ENCODE measurements at regions not wholly inside any gene's neighbourhood (a gene's known extent, or its start where the extent isn't known, plus 50 kb on each side); places are given as distances from the start of the nearest gene placed in this dataset.

DNA sequence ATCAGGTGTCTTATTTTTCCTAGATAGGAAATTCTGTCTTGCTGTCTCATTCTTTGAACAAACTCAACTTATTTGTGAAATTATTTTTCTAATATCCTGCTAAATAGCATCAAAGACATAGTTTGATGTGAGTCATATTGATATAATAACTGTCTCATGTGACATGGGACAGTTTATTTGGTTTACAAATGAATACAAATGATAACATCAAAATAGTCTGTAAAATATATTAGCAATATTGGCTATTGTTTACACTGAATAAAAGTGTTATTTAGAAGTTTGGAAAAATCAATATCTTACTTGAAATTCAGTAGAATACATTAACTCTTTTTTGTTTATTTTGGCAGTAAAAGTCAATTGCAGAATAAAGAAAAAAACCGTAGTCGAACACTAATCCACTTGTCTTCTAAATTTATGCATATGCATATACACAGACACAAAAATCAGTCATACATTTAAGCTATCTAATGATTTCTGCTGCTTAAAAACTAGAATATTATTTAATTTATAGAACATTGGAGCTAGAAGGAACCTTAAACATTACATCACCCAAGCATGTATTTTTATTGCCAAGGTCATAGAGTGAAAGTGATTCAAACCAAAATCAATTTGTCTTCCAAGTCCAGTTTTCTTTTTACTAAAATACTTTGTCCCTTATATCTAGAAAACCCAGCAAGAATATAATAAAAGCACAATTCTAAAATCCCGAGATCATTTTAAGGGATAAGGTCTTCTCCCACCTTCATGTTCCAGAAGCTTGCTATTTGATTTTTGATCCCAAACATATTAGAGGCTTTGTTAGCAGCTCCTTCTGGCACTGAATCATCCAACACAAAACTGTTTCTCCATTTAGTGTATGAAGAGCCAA is 776.5 kb upstream of the SLITRK1 start:
- no peak for DNase-seq (ENCODE audit: low read depth in 2 of 2)

DNA sequence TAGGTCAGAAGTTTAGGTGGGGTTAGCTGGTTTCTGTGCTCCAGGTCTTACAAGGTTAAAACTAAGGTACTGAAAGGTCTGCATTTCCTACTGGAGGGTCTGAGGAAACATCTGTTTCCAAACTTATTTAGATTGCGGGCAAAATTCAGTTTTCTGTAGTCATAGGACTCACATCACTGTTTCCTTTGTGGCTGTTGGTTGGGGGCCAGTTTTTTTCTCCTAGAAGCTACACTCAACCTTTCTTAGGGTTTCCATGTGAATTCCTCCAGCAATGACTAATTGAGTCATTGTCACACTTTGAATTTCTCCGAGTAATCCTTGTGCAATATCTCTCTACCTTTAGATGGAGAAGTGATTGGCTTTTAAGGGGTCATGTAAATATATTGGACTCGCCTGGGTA is 773.4 kb upstream of the SLITRK1 start:
- DNase-seq (ENCODE audit: low read depth in 2 of 2), result no peak

DNA sequence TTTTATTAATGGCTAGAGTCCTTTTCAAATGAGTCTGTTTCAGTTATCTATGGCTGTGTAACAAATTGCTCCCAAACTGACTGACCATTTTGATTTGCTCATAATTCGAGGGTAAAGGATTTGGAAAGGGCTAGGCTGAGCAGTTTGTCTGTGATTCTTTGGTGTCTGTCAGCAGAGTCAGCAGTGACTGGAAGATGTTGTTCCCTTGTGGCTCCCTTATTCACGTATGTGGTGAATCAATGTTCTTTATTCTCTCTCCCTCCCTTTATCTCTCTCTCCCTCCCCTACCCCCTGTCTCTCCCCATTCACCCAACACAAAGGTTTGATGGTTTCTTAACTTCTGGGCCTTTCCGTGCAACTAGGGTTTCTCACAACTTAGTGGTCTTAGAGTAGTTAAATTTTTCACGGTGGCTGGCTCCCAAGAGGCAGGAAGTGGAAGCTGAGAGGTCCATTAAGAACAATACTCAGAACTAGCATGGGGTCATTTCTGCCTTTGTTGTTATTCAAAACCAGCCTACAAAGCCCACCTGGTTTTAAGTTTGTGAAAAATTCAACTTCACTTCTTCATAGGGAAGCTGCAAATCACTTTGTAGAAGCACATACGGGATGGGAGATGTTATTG is 772.5 kb upstream of the SLITRK1 start:
- DNase-seq (ENCODE audit: low read depth in 2 of 2), result no peak

DNA sequence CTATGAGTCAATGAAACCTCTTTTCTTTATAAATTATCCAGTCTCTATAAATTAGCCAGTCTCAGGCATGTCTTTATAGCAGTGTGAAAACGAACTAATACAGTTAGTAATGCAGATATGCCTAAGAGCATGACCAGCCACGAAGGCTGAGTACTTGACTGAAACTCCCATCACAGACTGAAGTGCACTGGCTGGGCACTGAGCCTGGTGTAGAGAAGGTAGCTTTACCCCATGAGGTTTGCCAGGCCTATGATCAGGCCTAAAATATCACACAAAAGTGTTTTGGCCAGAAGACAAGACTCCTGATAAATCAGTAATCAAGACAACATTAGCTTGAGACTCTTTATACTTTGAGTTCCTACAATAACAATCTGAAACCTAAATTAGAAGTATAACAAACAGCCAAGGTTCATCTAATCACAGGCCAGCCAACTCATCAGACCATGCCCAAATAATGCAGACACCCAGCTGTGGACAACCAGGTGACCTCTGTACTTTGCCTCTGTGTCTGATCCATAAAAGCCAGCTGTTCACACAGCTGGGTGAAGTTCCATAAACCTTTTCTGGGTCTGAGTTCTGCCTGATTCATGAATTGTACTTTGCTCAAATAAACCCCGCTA is 771.8 kb upstream of the SLITRK1 start:
- no peak for DNase-seq (ENCODE audit: low read depth in 2 of 2)

DNA sequence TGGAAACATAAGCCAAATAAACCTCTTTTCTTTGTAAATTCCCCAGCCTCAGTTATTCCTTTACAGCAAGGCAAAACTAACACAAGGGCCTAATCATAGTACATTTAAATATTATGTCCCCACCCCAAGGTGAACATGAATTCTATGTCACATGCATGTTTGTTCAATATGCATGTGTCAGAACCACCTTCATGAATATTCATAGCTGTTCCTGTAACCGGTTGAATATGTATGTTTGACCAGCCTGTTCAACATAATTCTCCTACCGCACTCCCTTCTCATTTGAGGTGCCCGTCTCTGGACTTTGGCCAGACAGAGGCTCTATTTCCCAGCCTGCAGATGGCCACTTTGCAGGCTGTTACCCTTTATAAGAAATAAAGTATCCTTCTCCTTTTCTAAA is 769.4 kb upstream of the SLITRK1 start:
- no peak for DNase-seq (ENCODE audit: low read depth in 2 of 2)

DNA sequence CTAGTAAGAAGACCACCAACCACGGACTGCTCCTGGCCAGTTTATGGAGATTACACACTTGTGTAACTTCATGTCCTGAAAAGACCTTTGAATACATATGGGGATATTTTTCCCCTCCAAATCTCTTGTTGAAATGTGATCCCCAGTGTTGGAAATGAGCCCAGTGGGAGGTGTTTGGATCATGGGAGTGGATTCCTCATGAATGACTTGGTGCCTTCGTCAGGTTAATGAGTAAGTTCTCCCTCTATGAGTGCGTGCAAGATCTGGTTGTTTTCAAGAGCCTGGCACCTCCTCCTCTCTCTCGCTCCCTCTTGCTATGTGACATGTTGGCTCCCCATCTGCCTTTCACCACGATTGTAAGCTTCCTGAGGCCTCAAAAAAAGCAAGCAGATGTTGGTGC is 769.0 kb upstream of the SLITRK1 start:
- no peak for DNase-seq (ENCODE audit: low read depth in 2 of 2)

DNA sequence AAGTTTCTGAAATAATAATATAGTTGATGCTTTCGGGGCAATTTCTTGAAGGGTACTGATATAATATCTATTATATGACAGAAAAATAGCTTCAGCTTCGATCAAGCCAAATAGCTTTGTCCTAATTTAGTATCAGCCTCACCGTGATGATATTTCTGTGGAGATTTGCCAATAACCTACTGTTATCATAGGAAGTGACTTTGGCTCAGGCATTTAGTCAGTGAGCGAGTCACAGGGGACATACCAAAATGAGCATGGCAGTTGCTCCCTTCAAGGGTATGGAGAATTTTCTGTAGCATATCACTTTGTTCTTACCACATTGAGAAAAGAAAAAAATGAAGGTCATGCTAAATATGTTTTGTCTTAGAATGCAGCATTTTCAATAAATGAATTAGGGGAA is 767.6 kb upstream of the SLITRK1 start:
- DNase-seq (ENCODE audit: low read depth in 2 of 2), result no peak

DNA sequence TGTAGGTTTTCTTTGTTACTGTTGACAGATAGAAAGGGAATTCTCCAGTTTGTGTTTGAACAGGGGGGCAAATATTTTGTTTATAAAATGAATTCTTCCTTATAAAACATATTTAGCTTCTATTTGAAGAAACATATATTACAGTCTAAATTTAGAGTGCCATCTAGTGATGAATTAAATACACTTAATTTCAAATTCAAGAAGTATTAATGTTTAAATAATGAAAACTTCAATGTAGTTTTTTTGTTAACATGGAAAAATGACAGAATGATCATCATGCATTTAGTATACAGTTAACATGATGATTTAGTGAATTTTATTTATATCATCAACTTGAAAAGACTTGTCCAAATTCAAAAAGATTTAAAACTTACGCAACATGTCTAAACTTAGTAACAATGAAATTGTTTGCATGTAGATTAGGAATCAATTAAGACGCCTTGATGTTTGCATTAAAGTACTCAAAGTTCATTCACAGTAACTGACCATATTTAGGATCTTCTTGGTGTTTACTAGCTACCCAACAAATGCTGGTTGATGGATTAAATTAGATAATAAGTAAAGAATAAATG is 765.9 kb upstream of the SLITRK1 start:
- no peak for DNase-seq (ENCODE audit: low read depth in 2 of 2)

DNA sequence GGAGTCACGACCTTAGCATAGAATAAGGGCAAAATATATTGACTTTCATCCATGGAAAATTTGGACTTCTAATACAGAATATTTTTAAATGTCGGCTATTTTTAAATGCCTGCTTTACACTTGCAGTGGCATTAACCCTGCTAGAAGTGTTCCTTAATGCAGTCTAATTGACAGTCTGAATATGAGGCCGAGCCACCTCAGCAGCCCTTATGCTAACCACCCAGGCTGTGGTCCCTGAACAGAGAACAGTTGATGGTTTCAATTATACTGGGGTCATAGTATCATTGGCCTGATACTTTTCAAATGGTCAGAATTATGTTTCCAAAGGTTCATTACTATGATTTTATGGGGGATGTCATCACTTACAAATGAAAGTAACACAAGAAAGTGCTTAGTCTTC is 764.7 kb upstream of the SLITRK1 start:
- no peak for DNase-seq (ENCODE audit: low read depth in 2 of 2)

DNA sequence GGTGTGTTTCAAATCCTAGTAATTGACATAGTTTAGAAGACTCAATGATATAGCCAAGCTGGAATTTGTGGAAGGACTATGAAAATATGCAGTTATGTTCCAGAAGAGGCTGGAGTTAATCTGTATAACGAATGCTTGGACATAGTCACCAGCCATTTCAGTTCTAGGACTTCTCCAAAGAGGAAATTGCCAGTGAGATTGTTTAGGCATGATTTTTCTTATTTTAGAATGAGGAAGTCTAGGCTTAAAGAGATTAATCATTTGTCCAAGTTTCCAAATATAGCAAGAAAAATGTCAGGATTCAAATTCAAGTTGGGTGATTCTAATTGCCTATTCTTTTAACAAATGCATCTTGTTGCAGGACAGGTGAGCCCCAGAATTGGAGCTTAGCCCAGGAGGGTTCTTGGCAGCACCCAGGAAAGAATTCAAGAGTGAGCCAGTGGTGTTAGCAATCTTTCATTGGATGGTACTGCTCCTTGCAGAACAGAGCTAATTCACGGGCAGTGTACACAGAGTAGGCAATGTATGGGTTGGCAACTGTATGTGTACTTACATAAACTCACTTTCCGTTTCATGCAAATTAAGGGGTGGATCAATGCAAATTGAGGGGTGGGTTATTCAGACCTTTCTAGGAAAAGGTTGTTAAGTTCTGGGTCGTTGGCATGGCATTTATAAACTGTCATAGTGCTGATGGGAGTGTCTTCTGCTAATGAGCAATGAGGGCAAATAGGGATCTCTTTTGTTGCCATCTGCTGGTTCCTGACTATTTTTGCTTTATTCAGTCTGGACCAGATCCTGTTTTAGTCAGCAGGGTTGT is 763.1 kb upstream of the SLITRK1 start:
- no peak for DNase-seq (ENCODE audit: low read depth in 2 of 2)

DNA sequence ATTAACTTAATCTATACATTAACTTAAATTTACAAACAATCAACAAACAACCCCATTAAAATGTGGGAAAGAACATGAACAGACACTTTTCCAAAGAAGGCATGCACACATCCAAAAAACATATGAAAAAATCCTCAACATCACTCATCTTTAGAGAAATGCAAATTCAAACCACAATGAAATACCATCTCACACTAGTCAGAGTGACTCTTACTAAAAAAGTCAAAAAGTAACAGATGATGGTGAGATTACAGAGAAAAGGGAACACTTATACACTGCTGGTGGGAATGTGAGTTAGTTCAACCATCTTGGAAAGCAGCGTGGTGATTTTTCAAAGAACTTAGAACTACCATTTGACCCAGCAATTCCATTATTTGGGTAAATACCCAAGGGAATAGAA is 759.2 kb upstream of the SLITRK1 start:
- no peak for DNase-seq (ENCODE audit: low read depth in 2 of 2)

DNA sequence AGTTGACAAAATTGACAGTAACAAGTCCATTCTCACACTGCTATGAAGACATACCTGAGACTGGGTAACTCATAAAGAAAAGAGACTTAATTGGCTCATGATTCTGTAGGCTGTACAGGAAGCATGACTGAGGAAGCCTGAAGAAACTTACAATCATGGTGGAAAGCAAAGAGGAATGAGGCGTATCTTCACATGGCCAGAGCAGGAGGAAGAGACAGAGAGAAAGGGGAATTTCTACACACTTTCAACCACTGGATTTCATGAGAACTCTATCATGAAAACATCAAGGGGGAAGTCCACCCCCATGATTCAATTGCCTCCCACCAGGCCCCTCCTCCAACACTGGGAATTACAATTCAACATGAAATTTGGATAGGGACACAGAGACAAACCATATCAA is 758.4 kb upstream of the SLITRK1 start:
- no peak for DNase-seq (ENCODE audit: low read depth in 2 of 2)

DNA sequence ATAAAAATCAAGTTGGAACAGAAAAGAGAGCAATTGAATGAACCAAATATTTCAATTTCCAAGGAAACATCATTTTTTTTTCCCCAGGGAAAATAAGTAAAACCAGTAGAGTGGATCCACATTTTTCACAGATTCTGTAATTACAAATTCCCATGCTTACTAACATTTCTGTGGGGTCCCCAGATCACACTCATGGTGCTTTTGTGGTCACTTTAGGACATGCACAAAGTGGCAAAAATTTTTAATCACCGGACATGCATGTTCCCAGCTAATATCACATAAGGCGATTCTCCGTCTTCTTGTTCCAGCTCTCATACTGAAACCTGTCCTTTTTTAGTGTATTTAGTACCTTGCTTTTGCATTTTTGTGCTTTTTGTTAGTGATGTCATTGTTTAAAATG is 748.2 kb upstream of the SLITRK1 start:
- DNase-seq (ENCODE audit: low read depth in 2 of 2), result no peak

DNA sequence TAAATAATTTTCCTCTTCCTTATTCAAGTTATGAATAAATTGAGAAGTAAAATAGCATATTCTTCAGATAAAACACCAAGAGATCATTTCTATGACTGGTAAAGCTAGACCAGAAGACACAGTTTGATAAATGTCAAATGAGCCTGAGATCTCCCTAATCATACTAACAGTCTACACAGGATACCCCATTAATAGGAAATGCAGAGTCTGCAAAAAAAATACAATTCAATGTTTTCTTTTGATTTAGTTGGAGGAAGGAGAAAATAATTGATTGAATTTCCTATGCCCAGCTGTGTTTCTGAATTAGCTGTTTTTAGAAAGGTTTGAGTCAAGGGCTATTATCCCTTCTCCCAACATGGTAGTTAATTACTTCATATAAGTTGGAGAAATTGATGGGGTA is 734.6 kb upstream of the SLITRK1 start:
- DNase-seq (ENCODE audit: low read depth in 2 of 2), result no peak

DNA sequence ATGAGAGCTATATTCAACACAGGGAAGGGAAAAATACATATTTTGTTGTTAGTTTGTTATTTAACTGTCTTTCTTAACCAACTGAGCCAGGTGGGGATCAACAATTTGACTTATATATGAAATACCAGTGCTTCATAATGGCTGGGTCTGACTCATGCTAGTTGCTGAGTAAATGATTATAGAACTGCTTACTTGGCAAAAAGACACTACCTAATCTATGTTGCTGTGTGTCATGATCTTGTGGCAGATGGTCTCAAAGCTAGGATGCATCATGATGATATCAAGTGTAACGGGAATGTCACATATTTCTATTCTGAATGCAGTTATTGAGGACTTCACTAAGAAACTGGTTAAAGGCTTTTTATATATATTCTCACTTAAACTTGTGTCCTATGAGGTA is 727.4 kb upstream of the SLITRK1 start:
- no peak for DNase-seq (ENCODE audit: low read depth in 2 of 2)

DNA sequence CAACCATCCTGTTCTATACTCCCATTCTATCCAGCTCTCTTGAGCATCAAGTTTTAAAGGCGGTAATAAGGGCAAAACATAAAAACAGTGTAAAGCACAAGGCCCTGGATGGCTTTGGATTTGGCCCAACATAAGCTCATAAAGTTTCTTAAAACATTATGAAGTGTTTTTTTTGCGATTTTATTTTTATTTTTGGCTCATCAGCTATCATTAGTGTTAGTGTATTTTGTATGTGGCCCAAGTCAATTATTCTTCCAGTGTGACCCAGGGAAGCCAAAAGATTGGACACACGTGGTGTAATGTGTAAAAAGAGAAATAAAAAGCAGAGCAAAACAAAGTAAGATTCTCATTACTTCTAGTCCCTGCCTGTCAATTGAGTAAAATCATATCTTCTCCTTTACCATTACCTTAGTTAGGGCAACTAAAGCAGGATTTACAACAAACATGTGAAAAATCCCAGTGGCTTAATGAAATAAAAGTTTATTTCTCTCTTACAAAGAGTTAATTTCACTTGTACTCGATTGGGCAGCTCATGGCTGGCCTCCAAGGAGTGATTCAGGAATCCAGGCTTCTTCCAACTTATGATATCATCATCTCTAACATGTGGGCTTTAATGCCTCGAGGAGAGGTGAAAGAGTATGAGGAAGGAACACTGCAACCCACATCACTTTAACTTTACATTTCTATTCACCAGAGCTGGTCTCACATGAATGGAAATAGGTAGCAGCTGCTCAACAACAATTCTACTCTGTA is 725.2 kb upstream of the SLITRK1 start:
- no peak for DNase-seq (ENCODE audit: low read depth in 2 of 2)

DNA sequence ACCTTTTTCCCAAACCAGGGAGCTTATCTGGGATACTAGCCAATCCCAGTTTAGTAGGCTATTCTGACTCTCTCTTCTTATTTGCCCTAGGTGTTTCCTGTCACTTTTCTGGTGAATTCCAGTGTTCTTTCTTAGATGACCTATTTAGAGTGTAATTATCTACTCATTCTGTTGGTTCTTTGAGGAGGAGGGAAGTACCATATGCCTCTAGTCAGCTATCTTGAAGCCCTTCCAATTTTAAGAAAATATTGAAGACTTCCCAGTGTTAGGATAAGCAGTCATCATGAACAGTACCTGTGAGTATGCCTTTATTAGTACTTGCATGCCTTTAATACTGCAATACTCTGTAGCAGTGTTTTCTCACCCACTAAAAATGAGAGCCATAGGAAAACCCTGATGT is 724.3 kb upstream of the SLITRK1 start:
- DNase-seq (ENCODE audit: low read depth in 2 of 2), result no peak

DNA sequence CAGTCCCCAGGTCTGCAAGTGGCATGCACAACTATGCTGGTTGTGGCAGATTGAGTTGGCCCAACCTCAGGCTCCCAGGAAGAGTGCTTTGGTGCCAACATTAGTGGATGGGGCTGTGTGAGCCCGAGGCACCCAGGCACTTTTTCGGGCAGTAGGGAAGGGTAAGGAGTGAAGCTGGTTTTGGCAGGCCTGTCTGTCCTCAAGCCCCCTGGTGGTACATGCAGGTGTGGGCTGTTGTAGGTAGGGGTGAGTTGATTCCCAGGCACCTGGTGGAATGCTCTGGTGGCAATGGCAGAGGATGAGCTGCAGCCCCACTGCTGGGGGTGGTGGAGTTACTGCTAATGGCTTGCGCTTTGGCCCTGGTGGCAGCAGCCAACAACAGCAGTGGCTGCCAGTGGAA is 723.7 kb upstream of the SLITRK1 start:
- no peak for DNase-seq (ENCODE audit: low read depth in 2 of 2)

DNA sequence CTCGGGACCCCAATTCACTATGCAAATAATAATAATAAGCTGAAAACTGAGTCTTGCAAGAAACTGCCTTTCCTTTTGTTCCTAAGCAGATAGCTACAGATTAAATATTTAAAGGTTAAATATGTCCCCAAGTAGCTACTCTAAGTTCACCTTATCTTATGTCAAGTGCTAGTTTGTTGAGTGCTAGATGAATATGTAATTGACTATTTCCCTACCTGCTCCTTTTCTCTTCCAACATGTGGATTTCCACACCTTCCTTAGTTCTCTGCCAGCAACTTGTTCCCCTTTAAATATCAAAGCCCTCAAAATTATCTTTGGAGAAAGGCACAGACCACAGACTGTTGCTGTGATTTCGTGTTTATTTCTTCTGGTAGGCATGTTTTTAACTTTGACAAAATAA is 709.2 kb upstream of the SLITRK1 start:
- no peak for DNase-seq (ENCODE audit: low read depth in 2 of 2)

DNA sequence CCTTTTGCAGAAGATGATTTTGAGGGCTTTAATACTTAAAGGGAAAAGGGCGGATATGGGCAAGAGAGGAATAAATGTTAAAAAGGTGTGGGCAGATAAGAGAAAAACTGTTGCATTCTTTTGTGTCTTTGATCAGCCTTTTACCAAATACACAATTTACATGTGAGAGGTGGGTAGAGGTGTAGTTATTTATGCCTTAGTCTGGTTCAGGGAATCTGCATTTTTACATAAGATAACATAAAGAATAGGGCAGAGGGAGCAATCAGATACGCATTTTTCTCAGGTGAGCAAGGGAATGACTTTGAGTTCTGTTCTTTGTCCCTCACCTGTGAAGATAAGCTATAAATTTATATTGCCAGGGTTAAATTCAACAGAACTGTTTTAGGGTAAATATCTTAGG is 708.4 kb upstream of the SLITRK1 start:
- no peak for DNase-seq (ENCODE audit: low read depth in 2 of 2)

DNA sequence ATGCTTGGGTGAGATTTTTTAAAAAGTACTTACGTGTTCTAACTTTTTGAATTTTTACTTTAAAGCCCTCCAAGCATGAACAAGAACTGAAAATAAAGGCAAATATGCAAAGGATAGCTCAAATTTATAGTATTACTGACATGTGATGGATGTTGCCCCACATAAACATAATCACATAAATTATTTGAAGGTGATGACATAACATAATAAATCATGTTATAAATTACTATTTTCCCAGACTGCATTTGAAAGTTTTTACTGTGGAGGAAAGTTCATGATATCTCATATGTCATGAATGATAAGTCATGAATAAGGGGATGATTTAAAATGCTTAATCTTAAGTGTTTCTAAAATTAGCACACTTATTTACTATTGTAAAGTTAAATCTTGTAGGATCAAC is 705.7 kb upstream of the SLITRK1 start:
- no peak for DNase-seq (ENCODE audit: low read depth in 2 of 2)

All from stimulated activated CD4-positive, alpha-beta T cell treated with anti-CD3 and anti-CD28 coated beads, Interleukin-15, amount 100 ng/mL, for 48 hours (primary cell).